Natural killer cell treated with Interleukin-12 subunit alpha and Interleukin-12 subunit beta and Interleukin-15 and Interleukin-18, amount 100 ng/mL, for 72 hours (primary cell): ENCODE measurements at regions not wholly inside any gene's neighbourhood (a gene's known extent, or its start where the extent isn't known, plus 50 kb on each side); places are given as distances from the start of the nearest gene placed in this dataset.

Experiments
- ATAC-seq, 2 donors: fragments of 150-1000 bp; cut with Tn5 transposase in 1 of 2; sonication (Bioruptor Pico), chemical (Tn5 transposase) in 1 of 2; 2 replicates each; pipeline ENCODE4 v1.10.0; 2021
- DNase-seq: peaks from one replicate; pipeline ENCODE4 v3.0.0; 2022; ENCODE audit warnings: low spot score
- H3K27ac Mint-ChIP-seq, 2 donors: 1 replicate in 1 of 2; 2 replicates in 1 of 2; pipeline ENCODE4 v1.8.0; 2022; ENCODE audit warnings: mixed read lengths in 2 of 2, mild to moderate bottlenecking in 1 of 2, moderate library complexity in 1 of 2
- H3K27me3 Mint-ChIP-seq, 2 donors: 1 replicate in 1 of 2; 2 replicates in 1 of 2; pipeline ENCODE4 v1.8.0; 2022; ENCODE audit warnings: mixed read lengths in 2 of 2
- H3K36me3 Mint-ChIP-seq: one replicate; pipeline ENCODE4 v1.8.0; 2022; ENCODE audit warnings: mixed read lengths
- H3K4me1 Mint-ChIP-seq, 2 donors: 1 replicate in 1 of 2; 2 replicates in 1 of 2; pipeline ENCODE4 v1.8.0; 2022; ENCODE audit warnings: low read depth in 2 of 2, mixed read lengths in 2 of 2, mild to moderate bottlenecking in 1 of 2
- H3K4me3 Mint-ChIP-seq: one replicate; pipeline ENCODE4 v1.8.0; 2022; ENCODE audit warnings: mixed read lengths
- H3K9me3 Mint-ChIP-seq: 2 replicates; pipeline ENCODE4 v1.8.0; 2022; ENCODE audit warnings: mixed read lengths

DNA sequence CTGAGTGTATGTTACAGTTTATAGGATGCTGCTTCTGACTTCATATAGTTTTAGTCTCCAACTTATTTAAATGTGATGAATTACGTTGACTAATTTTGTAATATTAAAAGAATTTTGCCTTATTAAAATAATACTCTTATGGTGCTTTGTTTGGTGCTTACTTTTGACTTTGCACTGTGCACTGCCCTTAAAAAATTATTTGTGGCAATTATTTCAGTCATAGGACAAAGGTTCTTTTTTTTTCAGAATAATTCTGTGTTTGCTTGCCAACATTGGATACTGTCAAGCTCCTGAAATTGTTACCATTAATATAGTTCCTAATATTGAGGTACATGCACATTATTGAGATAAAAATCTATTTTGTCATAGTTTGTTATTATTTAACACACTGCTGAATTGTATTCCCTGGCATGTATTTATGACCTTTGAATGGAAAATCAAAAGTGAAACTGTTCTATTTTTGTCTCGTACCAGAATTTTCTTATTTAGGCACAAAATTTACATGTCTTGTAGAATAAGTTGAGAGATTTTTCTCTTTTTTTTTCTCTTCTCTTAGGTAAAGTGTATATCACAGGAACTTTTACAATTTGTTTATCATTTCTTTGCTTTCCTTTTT is 572.8 kb upstream of the KLHL29 start:
- no peak overlapping the region for H3K27ac Mint-ChIP-seq
- H3K4me3 Mint-ChIP-seq: no peak overlapping the region
- H3K4me1 Mint-ChIP-seq: no peaks in the 10 kb centered on the region
- DNase-seq (no peak), ATAC-seq (no peak)
- no peaks in the 10 kb centered on the region for H3K36me3 Mint-ChIP-seq
- H3K9me3 Mint-ChIP-seq: peaks cover 11% of the 10 kb centered on the region
- H3K27me3 Mint-ChIP-seq: no peaks in the 10 kb centered on the region

DNA sequence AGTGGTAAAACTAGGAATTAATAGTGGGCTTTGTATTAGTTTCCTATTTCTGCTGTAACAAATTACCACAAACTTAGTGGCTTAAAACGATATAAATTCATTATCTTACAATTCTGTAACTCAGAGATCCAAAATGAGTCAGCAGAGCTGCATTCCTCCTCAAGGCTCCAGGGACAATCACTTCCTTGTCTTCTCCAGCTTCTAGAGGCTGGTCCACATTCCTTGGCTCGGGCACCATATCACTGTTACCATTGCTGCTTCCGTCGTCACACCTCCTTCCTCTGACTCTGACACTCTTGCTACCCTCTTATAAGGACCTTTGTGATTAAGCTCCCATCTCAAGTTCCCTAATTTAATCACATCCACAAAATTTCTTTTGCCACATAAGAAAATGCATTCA is 567.8 kb upstream of the KLHL29 start:
- Mint-ChIP-seq H3K27me3 (no peaks in the 10 kb centered on the region), H3K9me3 (peaks cover 15% of the 10 kb centered on the region), H3K27ac (no peak overlapping the region), H3K4me1 (no peaks in the 10 kb centered on the region), H3K4me3 (no peak overlapping the region), H3K36me3 (no peaks in the 10 kb centered on the region)
- DNase-seq (no peak), ATAC-seq (no peak)

DNA sequence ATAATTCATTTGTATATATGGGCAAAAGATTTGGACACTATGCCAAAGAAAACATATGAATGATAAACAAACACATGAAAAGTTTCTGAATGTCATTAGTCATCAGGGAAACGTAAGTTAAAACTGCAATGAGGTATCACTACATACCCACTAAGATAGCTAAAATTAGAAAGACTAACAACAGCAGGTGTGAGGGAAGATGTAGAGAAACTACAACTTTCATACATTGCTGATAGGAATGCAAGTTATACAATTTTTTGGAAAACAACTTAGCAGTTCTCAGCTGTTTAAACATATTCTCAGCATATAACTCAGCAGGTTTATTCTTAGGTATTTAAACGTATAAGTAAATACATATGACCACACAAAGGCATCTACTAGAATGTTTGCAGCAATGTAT is 563.5 kb upstream of the KLHL29 start:
- H3K27ac Mint-ChIP-seq: no peak overlapping the region
- H3K4me3 Mint-ChIP-seq: no peak overlapping the region
- H3K36me3 Mint-ChIP-seq: no peaks in the 10 kb centered on the region
- DNase-seq (no peak), ATAC-seq (no peak)
- peaks cover 9% of the 10 kb centered on the region for H3K9me3 Mint-ChIP-seq
- no peaks in the 10 kb centered on the region for H3K4me1 Mint-ChIP-seq
- no peaks in the 10 kb centered on the region for H3K27me3 Mint-ChIP-seq

DNA sequence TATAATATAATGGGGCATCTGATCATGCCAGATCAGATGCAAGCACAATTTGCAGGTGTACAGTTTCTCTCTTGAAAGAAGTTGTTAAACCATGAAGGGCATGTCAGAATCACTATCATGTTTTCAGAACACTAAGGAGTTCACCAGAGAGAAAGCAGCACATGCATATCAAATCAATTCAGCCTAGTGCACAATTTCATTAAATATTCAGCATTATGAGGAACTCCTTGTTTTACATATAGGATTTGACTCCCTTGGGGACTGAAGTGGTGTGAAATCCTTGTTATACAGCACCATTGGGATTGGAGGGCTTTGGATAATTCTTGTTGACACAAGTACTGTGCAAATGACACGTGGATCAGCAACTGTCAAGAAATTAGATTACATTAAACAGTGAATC is 562.1 kb upstream of the KLHL29 start:
- Mint-ChIP-seq H3K27ac (no peak overlapping the region), H3K9me3 (peaks cover 4% of the 10 kb centered on the region), H3K27me3 (no peaks in the 10 kb centered on the region), H3K4me3 (no peak overlapping the region), H3K4me1 (no peaks in the 10 kb centered on the region), H3K36me3 (no peaks in the 10 kb centered on the region)
- DNase-seq: no peak
- ATAC-seq: no peak

DNA sequence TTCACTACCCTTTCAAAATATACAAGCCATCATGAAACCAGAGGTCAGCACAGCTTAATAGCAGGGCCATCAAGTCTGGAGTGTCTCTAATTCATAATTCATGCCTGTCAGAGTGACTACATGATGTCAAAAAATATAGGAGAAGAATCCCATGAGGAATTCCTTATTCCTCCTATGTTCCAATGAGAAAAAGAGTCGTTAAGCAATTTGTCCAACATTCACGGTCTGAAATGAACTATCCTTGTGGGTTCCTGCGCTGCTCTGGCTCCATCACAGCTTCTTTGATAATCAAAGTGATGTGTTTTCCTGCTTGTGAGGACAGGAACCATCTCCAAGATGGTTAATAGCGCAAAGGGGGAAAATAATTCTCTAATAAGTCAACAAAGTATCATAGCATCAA is 560.4 kb upstream of the KLHL29 start:
- ATAC-seq (no peak), DNase-seq (no peak)
- no peaks in the 10 kb centered on the region for H3K4me1 Mint-ChIP-seq
- no peaks in the 10 kb centered on the region for H3K27me3 Mint-ChIP-seq
- peaks cover 6% of the 10 kb centered on the region for H3K9me3 Mint-ChIP-seq
- peaks cover 4% of the 10 kb centered on the region for H3K36me3 Mint-ChIP-seq
- no peak overlapping the region for H3K4me3 Mint-ChIP-seq
- no peak overlapping the region for H3K27ac Mint-ChIP-seq

DNA sequence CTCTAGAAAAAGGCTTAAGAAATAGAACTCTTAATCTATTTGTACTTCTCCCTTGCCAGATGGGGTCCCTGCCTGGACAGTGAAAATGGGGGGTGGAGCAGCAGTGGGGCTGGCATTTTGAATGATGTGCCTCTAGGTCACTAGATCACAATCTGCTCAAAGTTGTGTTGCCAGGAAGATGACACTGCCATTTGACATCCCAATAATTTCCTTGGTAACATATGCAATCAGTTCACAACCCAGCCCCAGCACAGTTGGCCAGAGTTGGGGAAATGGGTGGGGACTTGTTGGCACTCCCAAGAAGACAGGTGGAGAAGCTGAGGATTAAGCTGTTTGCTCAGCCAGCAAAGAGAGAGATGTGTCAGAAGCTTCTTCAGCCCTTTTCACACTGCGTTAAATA is 558.3 kb upstream of the KLHL29 start:
- Mint-ChIP-seq H3K4me1 (no peaks in the 10 kb centered on the region), H3K27me3 (no peaks in the 10 kb centered on the region), H3K36me3 (peaks cover 4% of the 10 kb centered on the region), H3K4me3 (no peak overlapping the region), H3K9me3 (peaks cover 8% of the 10 kb centered on the region), H3K27ac (no peak overlapping the region)
- ATAC-seq (no peak), DNase-seq (no peak)

DNA sequence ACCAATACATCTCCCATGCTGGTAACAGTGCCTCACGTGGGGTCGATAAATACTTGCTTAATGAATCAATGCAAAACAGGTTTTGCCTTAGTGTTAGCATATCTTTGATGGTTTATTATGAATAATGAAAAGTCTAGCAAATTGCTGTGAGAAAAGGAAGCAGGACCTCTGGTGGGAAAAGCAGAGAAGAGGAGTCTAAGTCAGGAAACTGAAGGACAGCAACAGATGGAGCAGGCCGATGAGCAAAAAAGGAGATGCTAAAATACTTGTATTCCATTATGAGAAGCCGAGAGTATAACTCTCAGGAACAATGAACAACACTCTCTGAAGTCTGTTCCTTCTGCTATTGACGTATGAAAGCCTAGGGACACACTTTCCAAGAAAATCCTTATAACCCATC is 555.2 kb upstream of the KLHL29 start:
- Mint-ChIP-seq H3K9me3 (peaks cover 12% of the 10 kb centered on the region), H3K36me3 (peaks cover 4% of the 10 kb centered on the region), H3K27ac (no peak overlapping the region), H3K27me3 (no peaks in the 10 kb centered on the region), H3K4me3 (no peak overlapping the region), H3K4me1 (no peaks in the 10 kb centered on the region)
- ATAC-seq (no peak), DNase-seq (no peak)

DNA sequence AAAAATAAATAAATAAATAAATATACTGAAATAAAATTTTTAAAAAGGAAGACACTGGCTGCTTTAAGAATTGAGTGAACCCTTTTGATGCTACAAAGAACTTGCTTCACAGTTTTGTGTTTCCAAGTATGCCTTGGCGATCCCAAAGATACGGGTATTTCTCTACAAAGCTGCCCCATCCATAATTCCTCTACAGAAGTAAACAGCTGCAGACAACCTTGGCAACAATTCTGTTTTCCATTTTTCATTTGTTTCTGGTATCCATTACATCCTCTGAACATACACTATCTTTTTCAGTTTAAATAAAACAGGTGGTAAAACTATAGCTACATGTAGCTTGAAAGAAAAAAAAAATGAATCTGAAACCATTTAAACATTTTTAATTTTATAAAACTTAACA is 552.8 kb upstream of the KLHL29 start:
- no peak for DNase-seq
- H3K9me3 Mint-ChIP-seq: peaks cover 13% of the 10 kb centered on the region
- no peaks in the 10 kb centered on the region for H3K4me1 Mint-ChIP-seq
- H3K27me3 Mint-ChIP-seq: no peaks in the 10 kb centered on the region
- H3K27ac Mint-ChIP-seq: no peak overlapping the region
- no peak for ATAC-seq
- H3K4me3 Mint-ChIP-seq: no peak overlapping the region
- H3K36me3 Mint-ChIP-seq: peaks cover 4% of the 10 kb centered on the region

GRCh38 chr2:22838461-22838860 is 546.5 kb upstream of the KLHL29 start:
- Mint-ChIP-seq H3K27me3 (no peaks in the 10 kb centered on the region), H3K9me3 (peaks cover 11% of the 10 kb centered on the region), H3K4me1 (no peaks in the 10 kb centered on the region), H3K36me3 (no peaks in the 10 kb centered on the region), H3K27ac (no peak overlapping the region), H3K4me3 (no peak overlapping the region)
- DNase-seq (no peak), ATAC-seq (no peak)

DNA sequence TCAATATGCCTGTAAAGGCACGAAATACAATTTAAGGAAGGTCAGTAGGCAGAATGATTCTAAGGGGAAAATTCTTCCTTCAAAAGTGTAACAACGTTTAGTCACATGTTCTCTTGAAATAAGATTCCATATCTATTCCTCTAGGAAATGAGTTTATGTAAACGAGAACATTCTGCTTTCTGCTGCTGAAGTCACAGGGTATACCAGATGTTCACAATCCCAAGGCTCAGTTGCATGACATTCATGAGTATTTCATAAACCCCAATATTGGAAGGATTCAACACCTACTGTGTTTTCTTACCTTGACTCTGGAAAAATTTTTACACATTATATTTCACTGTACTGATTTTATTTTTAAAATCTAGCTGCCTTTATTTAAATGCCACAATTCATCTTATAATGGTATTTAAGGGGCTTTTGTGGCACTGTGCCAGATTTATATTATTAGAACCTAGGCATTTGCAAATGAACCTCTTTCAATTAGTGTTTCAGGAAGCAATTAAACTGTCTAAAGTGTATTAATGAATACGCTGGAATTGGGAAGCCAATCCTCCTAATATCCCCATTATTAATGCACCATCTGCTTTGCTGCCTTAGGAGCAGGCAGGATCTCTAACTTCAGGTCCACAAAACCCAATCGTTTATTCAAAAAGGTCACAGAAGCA is 542.6 kb upstream of the KLHL29 start:
- no peak overlapping the region for H3K27ac Mint-ChIP-seq
- no peaks in the 10 kb centered on the region for H3K36me3 Mint-ChIP-seq
- no peaks in the 10 kb centered on the region for H3K4me1 Mint-ChIP-seq
- peaks cover 6% of the 10 kb centered on the region for H3K9me3 Mint-ChIP-seq
- no peaks in the 10 kb centered on the region for H3K27me3 Mint-ChIP-seq
- H3K4me3 Mint-ChIP-seq: no peak overlapping the region
- no peak for DNase-seq
- no peak for ATAC-seq

- H3K4me1 Mint-ChIP-seq: no peaks in the 10 kb centered on the region
- no peak for DNase-seq
- no peaks in the 10 kb centered on the region for H3K27me3 Mint-ChIP-seq
- no peak overlapping the region for H3K27ac Mint-ChIP-seq
- peaks cover 16% of the 10 kb centered on the region for H3K9me3 Mint-ChIP-seq
- ATAC-seq: no peak
- no peaks in the 10 kb centered on the region for H3K36me3 Mint-ChIP-seq
- H3K4me3 Mint-ChIP-seq: no peak overlapping the region
Measured at GRCh38 chr2:22843919-22844537, 541.0 kb upstream of the KLHL29 start.

- ATAC-seq: no peak
- peaks cover 4% of the 10 kb centered on the region for H3K36me3 Mint-ChIP-seq
- peaks cover 27% of the 10 kb centered on the region for H3K9me3 Mint-ChIP-seq
- H3K27ac Mint-ChIP-seq: no peak overlapping the region
- H3K27me3 Mint-ChIP-seq: no peaks in the 10 kb centered on the region
- DNase-seq: no peak
- H3K4me1 Mint-ChIP-seq: no peaks in the 10 kb centered on the region
- H3K4me3 Mint-ChIP-seq: no peak overlapping the region
Measured at GRCh38 chr2:22850310-22850709, 534.7 kb upstream of the KLHL29 start.

GRCh38 chr2:22854588-22854987 is 530.4 kb upstream of the KLHL29 start:
- ATAC-seq: no peak
- H3K27ac Mint-ChIP-seq: no peak overlapping the region
- H3K4me1 Mint-ChIP-seq: no peaks in the 10 kb centered on the region
- no peak overlapping the region for H3K4me3 Mint-ChIP-seq
- H3K9me3 Mint-ChIP-seq: peaks cover 22% of the 10 kb centered on the region
- peaks cover 4% of the 10 kb centered on the region for H3K36me3 Mint-ChIP-seq
- DNase-seq: no peak
- no peaks in the 10 kb centered on the region for H3K27me3 Mint-ChIP-seq

DNA sequence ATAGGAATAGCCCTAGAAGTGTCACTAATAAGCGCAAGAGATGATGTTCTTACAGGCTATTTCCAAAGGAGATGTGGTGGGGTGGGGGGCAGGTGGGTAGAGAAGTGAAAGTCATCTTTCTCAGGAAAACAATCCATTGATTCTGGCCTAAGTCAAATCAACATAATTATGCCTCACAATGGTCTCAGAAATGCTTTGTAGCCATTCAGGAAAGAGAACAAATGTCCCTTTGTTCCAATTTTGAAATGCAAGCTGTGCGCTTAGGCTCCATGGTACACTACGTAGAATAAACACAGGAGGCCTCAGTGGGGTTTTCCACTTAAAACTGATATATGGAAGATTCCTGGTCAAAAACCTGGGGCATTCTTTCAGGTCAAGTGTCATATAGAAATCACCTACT is 529.9 kb upstream of the KLHL29 start:
- Mint-ChIP-seq H3K27me3 (no peaks in the 10 kb centered on the region), H3K27ac (no peak overlapping the region), H3K4me1 (no peaks in the 10 kb centered on the region), H3K9me3 (peaks cover 19% of the 10 kb centered on the region), H3K4me3 (no peak overlapping the region), H3K36me3 (peaks cover 4% of the 10 kb centered on the region)
- ATAC-seq: no peak
- DNase-seq: no peak
